Stimulated activated CD8-positive, alpha-beta memory T cell treated with anti-CD3 and anti-CD28 coated beads, Interleukin-7, amount 100 ng/mL, for 48 hours (primary cell): ENCODE measurements at regions not wholly inside any gene's neighbourhood (a gene's known extent, or its start where the extent isn't known, plus 50 kb on each side); places are given as distances from the start of the nearest gene placed in this dataset.
"Not testable (repeated sequence)": the region's sequence is repeated elsewhere in the genome, so short reads cannot be mapped to it uniquely, and the experiment has no call there.

ENCODE experiments used
- DNase-seq, 2 donors: peaks; one replicate each; pipeline ENCODE4 v3.0.0-alpha.2; 2020; ENCODE audit warnings: low read depth in 1 of 2; ENCODE audit errors: extremely low read depth in 1 of 2

- no peak for DNase-seq
Measured at GRCh38 chr4:184335520-184335919, 117.8 kb upstream of the ENPP6 start.

DNA sequence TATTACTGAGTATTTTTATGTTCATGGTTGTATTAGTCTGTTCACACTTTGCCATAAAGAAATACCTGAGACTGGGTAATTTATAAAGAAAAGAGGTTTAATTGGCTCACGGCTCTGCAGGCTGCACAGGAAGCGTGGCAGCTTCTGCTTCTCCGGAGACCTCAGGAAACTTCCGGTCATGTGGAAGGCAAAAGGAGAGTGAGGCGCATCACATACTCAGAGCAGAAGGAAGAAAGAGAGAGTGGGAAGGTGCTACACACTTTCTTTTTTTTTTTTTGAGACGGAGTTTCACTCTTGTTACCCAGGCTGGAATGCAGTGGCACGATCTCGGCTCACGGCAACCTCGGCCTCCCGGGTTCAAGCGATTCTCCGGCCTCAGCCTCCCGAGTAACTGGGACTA is 115.8 kb upstream of the ENPP6 start:
- DNase-seq: not testable (repeated sequence)

DNA sequence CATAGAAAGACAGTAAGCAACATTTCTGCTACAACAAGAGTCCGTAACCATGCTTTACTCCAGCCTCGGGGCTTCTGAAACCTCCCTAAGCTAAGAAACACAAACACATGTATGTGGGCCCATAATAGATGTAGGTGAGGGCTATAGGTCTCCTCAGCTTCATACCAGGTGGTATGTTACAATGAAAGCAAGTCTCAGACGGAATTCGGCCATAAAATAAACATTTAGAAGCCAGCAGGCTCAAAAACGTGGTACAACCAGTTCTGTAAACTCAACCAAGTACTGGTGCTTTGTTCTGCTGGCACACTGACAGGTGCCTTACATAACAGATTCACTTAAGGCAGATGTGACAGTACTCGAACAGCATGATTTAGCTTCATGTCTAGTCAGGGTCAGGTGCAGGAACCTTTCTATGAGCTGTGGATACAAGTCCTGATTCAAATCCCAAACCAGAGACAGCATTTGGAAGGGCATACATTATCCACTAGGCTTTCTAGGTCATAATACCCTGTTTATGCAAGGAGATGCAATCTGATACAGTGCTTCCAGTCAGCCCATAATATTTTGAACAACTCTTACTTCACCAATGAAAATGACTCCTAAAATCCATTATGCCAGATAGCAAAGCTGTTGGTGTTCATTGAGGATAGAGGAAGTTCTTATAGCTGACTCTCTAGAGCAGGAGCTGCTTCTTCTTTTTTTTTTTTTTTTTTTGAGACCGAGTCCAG is 113.8 kb upstream of the ENPP6 start:
- DNase-seq: no peak

DNA sequence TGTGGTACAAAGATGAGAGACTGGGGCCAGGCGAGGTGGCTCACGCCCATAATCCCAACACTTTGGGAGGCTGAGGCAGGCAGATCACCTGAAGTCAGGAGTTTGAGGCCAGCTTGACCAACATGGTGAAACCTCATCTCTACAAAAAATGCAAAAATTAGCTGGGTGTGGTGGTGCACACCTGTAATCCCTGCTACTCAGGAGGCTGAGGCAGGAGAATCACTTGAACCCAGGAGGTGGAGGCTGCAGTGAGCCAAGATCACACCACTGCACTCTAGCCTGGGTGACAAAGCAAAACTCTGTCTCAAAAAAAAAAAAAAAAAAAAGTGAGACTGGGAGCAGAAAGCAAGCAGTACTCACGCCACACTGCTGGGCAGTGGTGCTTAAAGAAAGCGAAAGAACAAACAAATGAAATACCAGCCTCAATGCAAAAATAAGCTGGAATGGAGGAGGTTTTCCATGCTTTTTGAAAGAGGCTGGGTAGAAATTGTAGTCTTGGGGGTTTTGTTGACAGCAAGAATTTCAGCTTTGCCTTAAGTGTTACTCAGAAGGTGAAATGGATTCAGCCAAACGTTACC is 112.9 kb upstream of the ENPP6 start:
- DNase-seq: not testable (repeated sequence)

GRCh38 chr4:184329659-184330400 is 112.2 kb upstream of the ENPP6 start:
- no peak for DNase-seq

DNA sequence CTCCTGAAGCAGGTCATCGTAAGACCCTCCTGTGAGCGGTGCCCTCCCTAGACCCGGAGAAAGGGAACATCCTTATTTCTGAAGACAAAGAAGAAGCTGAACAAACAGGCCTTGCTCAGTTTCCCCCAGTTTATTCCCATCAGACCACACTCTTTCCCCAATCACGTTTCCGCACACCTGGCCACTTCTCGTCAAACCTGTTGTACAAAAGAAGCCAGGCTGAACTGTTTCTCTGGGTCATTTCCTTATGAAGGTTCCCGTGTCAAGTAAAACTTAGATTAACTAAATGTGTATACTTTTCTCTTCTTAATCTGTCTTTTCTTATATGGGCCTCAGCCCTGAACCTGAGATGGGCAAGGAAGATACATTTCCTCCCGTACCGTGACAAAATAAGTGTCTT is 111.6 kb upstream of the ENPP6 start:
- no peak for DNase-seq

GRCh38 chr4:184328022-184328736 is 110.5 kb upstream of the ENPP6 start:
- no peak for DNase-seq

- no peak for DNase-seq
Measured at GRCh38 chr4:184324939-184325477, 107.3 kb upstream of the ENPP6 start.

GRCh38 chr4:184322328-184323025 is 104.8 kb upstream of the ENPP6 start:
- DNase-seq: no peak

DNA sequence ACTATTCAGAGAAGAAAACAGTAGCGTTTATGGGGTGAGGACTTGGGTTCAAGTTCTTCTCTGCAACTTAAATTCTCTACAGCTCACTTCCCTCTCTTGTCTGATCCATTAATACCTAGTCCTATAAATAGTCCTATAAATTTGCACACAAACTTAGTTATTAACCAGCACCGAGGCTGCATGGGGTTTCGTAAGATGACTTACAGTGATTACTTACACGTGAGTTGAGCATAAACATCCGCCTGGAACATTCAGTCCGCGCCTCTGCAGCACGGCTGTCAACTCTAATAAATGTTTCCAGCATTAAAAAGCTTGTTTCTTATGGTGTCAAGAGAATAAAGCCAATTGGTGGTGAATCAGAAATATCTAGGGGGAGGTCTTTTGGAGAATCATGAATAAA is 103.0 kb upstream of the ENPP6 start:
- no peak for DNase-seq

GRCh38 chr4:184318852-184319251 is 101.2 kb upstream of the ENPP6 start:
- DNase-seq: no peak

GRCh38 chr4:184317234-184317918 is 99.7 kb upstream of the ENPP6 start:
- no peak for DNase-seq

GRCh38 chr4:184316821-184317220 is 99.1 kb upstream of the ENPP6 start:
- no peak for DNase-seq

- no peak for DNase-seq
Measured at GRCh38 chr4:184315675-184316359, 98.1 kb upstream of the ENPP6 start.

DNA sequence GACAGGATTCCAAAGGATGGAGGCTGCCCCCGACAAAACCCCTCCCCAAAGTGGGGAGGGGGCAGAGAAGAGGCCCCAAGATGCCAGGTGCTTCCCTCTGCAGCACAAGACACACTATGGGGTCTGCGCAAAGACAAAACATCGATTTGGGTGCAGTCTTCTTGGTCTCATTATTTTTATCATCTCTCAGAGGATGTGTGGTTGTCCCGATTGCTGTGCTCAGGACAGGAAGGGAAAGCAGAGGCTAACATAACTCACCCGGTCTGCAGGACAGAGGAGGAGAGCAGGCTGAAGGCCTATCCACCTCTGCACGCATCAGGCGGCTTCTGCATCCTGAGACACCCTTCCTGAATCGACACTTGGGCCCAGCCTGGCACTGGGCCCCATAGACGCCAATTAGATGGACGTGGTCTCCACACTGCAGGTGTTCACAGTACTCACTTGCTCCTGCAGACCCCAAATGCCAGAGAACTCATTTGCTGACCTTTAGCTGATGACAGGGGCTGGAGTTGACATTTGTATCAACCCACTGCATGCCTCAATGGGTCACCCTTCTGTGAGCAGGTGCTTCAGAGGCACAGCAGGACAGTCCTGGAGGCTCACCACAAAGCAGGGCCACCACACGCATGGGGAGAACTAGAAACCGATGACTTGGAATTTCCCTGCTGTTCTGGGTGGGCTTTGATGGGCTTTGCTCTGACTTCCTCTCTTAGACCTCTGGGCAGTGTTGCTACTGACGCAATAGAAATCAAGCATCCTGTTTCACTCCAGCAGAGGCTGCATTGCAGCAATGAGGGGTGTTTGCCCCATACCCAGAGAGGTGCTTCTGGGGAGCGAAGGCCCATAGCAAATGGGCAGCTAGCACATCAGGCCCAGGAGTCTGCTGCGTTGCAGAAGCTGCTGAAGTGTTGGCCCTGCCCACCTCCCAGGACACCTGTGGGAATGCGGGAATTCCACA is 96.3 kb upstream of the ENPP6 start:
- DNase-seq: peak; percentile 20 to 37

DNA sequence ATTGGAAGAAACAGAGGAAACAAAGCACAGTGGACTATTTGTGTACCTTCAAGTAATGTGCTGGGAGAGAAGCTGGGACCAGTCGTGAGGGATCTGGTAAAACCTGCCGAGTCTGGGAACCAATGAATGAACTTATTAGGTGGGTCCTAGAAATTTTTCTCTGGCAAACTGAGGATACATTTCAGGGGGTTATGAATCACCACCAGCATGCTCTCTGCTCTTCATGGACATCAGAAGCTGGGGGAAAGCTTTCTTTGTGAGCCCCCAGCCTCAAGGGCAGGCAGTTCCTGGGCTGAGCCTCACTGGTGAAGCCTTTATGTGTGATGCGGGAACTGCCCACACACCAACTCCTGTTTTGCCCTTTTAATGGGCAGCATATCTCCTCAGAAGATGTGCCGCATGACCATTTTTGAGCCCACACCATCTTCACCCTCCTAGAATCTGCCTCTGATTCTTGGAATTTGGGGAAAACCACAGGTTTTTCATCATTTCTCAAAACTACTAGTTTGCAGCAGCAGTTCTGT is 95.4 kb upstream of the ENPP6 start:
- no peak for DNase-seq

DNA sequence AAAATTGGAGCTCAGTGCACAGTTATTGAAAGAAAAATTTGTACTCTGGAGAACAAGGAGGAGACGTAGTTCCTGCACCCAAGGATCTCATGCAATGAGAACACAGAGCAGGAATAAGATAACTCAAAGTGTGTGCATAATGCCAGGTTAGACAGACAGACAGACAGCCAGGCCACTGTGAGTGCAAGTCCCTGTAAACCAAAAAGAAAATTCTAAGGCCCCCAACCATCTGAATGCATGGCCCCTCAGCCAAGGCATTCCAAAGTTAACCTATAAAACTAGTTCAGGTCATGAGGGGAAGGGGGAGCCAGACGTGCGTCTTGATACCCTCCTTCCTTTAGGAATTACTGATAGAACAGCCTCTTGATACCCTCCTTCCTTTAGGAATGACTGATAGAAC is 94.5 kb upstream of the ENPP6 start:
- no peak for DNase-seq
